Activated CD4-positive, CD25-positive, alpha-beta regulatory T cell (primary cell): ENCODE measurements at regions not wholly inside any gene's neighbourhood (a gene's known extent, or its start where the extent isn't known, plus 50 kb on each side); places are given as distances from the start of the nearest gene placed in this dataset.
"Not testable (repeated sequence)": the region's sequence is repeated elsewhere in the genome, so short reads cannot be mapped to it uniquely, and the experiment has no call there.

Experiments used
- DNase-seq, 4 experiments: peaks; one replicate each; lab custom pipeline; 2025; lab: John Stamatoyannopoulos, UW

DNA sequence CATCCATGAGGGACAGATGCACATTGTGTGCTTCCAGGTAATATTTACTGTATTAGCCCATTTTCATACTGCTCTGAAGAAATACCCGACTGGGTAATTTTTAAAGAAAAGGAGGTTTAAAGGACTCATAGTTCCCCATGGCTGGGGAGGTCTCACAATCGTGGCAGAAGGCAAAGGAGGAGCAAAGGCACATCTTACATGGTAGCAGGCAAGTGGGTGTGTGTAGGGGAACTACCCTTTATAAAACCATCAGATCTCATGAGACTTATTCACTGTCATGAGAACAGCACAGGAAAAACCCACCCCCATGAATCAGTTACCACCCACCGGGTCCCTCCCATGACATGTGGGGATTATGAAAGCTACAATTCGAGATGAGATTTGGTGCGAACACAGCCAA, 148.8 kb upstream of the FBXL17 start:
- no peak for DNase-seq

DNA sequence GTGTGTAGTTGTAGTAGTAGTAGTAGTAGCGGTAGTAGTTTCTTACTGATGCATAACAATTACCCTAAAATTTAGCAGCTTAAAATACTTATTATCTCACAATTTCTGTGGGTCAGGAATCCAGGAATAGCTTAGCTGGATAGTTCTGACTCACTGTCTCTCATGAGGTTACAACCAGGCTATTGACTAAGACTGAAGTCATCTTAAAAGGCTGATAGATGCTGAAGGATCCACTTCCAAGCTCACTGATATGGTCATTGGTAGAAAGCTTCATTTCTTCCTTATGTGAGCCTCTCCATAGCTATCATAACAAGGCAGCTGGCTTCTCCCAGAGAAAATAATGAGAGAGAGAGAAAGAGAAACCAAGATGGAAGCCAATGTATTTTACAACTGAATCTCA, 147.5 kb upstream of the FBXL17 start:
- no peak for DNase-seq

DNA sequence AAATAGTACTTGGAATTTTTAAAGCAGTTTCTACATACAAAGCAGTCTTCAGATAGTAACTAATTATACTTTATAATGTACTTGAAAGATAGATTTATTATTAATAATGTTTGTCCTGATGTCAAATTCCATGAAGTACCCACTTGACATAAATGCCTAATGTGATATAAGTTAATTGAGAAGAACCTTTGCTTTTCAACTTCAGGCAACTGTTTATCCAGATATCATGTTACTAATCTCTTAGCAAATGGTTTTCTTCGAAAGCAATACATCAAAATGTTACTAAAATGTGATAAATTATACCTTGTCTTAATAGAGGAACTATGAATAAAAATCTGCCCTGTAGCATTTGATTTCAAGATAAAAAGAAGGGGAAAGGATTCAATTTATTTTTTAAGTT, 146.8 kb upstream of the FBXL17 start:
- no peak for DNase-seq

DNA sequence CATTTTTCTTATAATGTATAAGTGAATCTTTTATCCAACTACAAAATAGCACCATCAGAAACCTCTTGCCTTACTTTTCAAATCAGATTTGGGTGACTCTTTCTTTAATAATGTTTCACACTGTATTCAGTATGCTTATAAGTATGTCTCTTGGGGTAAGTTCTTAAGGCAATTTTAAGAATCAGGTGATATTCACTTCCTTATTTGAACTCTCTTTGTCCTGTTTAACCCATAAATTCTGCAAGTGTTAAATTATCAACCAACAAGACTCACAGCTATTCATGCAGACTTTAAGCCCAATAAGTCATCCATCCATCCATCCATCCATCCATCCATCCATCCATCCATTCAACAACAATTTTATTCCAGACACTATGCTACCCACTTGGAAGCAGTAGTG, 142.7 kb upstream of the FBXL17 start:
- no peak for DNase-seq

DNA sequence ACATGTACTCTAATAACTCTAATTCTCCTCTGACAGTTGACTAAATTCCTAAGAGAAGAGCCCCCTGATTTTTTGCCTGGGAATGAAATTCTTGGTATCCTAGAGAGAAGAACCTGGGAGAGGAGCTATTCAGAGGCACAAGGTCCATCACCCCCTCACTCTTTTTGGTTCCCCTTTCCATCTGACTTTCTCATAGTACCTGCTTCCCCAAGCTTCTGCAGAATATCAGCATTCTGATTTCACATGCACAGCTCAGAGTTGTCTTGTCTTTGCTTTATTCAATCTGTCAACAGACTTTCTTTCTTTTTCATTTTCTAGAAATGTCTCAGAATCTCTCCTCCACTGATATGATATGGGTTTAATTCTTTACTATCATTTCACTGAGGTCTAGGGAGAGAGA, 141.5 kb upstream of the FBXL17 start:
- no peak for DNase-seq

DNA sequence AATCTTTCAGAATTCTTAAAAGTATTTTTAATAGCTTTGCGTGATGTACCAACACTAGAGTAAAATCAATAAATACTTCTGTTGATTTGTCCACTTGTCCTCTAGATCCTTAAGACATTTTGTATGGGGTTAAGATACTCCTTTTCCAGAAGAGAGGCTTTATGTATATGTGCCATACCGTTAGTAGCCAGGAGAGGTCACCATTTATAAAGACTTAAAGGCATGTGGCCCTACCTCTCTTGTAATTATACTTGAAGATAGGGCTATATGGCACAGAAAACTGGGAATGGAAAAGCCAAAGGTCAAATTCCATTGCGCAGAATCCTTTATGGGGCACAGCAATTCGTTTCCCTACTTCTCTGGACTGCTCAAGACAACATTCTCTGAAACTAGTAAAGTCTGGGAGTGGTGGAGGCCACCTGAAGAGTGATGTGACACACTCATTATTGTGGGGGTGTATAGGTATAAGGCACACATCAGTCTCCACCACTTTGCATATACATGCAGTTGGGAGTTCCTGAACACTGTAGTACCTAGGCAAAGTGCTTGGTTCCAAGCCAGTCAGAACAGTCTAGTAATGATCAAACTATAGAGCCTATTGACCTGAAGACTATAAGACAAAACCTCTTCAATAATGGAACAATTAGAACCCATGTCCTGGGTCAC, 140.1 kb upstream of the FBXL17 start:
- no peak for DNase-seq

DNA sequence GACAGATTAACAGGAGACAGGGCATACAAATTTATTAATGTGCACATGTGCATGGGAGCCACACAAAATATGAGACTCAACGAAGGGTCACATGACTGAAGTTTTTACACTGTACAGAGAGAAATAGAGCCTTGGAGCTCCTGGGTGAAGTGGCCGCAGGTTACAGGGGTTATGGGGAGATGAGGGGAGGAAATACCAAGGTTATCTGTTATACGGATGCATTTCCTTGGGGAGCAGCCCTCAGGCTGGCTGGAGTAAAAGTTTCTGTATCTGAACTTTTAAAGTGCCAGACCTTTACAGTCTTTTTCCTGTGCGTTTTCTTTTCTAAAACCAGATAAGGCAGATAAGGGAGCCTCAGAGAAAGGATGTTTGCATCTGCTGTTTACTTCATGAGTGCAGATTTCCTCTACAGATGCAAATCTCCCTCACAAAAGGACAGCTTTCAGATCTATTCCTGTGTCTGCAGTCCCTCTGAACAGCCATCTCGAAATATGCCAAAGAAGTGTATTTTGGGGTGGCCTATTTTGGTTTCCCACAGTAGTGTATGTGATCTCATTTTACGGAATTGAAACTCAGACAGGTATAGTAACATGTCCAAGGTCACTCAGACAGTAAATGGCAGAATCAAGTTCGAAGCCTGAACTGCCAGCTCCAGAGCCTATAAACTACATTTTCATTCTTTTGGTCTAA, 139.3 kb upstream of the FBXL17 start:
- DNase-seq = no peak

DNA sequence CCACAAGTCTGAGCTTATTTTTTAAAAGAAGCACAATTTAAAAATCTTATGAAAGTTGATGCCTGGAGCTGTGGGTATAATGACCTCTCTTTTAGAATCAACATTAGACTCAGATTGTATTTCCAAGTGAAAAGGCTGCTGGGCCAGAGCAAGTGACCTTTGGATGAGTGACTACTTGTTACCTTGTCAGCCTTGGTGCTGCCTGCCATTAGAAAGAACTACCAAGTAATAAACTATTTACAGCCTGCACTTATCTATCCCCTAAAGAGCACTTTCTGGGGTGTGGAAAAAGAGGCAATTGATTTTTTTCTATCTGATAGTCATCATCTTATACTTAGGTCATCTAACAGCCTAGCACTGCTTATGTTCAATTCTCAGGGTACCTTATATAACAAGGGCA, 134.9 kb upstream of the FBXL17 start:
- DNase-seq = no peak

DNA sequence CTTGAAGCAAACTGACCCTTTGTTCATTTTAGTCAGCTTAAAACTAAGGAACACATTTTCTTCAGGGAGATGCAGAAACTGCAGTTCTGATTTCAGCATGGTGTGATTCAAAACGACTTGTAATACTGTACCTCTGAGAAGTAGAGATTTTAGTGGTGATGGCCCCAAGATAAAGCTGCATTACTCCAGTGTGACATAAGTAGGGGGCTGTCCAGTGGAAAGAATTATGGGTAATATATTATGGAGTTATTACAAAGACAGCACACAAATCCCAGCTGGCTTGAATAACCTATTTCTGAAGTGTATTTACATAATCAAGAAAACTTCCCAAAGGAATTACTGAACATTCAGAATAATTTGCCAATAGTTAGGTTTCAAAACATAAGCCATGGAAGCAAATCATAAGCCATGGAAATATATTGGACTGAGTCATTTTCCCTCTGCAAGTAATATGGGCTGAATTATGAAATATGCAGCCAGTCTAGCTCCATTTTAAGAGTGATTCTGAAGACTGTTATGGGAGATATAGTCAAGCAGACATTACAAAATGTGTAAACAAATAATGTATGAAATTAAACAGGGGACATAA, 133.7 kb upstream of the FBXL17 start:
- DNase-seq = no peak

DNA sequence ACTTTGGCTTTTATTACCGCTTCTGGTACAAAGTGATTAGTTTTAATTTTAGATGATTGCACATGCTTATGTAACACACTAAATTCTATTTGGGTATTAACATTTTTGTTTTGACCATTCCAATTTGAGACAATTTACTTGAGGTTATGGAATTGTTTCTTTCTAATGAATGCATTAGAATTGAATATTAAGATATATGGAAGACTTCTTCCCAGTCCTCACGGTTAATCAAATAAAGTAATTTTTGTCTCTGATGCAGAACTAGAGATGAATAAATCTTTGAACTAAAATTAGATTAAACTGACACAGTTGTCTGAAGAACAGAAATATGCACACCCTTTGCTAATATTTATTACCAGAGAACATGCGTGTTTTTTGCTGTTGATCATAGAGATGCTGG, 127.1 kb upstream of the FBXL17 start:
- DNase-seq = no peak

DNA sequence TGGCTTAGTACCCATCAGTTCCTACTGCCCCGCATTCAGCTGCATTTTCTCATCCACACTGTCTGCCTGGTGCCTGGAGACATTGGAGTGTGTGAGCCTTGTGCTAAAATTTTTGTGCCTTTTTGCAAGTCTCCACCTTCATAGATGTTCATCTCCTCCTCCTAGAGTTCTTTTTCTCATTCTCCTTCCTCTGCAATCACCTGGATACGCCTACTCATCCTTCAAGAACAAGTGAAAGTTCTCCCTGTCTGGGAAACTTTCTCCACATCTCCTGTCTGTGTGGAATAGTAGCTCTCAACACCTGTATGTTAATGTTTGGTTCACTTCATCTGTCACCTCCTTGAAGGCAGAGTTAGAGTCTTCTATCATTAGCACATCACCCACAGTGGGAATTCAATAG, 125.7 kb upstream of the FBXL17 start:
- no peak for DNase-seq

DNA sequence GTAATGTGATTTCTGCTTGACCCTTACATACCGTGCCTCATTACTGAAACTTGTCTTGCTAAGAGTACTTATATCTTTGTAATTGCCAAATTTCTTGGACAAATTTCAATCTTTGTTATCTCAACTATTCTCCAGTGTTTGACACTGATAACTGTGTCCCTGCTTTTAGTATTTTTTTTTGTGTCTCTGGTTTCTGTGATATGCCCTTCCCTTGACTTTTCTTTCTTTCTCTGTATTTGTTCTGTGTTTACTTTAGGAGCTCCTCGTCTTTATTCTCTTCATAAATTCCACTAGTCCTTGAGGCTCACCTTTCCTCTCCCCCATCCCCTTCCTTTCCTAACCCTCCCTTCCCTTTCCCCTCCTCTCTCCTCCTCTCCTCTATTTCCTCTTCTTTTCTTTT, 123.7 kb upstream of the FBXL17 start:
- no peak for DNase-seq

DNA sequence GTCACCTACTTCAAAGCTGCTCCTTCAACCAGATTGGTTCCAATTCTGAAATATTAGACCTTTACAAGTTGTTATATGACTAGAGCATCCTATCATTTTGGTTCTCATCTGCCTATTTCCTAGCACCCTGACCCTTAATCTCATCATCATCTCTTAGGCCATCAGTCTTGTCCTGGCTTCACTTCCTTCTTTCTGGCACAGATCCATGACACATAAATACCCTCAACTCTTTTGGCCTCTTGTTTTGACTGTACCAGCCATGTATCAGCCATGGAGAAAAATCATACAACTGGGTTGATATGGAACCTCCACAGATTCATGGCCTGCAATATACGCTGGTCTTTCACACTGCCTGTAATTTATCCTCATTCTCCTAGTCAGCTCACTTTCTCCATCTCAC, 123.1 kb upstream of the FBXL17 start:
- no peak for DNase-seq

DNA sequence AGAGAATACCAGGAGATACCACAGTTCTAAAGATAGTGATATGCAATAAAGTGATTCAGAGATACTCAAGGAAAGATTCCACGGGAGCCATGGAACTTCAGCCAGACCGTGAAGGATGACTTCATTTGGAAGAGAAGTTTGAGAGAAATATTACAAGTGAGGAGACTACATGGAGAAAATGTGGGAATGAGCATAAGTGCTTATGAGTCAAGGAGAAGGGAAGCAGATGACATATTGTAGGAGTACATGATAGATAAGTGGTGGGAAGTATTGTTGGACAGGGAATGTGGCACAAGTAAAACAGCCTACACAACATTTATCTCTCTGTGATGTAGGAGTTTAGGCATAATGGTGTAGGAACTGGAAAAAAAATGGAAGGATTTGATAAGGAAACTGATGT, 122.1 kb upstream of the FBXL17 start:
- no peak for DNase-seq

DNA sequence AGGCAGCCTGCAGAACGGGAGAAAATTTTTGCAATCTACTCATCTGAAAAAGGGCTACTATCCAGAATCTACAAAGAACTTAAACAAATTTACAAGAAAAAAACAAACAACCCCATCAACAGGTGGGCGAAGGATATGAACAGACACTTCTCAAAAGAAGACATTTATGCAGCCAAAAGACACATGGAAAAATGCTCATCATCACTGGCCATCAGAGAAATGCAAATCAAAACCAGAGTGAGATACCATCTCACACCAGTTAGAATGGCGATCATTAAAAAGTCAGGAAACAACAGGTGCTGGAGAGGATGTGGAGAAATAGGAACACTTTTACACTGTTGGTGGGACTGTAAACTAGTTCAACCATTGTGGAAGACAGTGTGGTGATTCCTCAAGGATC, 113.7 kb upstream of the FBXL17 start:
- DNase-seq = not testable (repeated sequence)

DNA sequence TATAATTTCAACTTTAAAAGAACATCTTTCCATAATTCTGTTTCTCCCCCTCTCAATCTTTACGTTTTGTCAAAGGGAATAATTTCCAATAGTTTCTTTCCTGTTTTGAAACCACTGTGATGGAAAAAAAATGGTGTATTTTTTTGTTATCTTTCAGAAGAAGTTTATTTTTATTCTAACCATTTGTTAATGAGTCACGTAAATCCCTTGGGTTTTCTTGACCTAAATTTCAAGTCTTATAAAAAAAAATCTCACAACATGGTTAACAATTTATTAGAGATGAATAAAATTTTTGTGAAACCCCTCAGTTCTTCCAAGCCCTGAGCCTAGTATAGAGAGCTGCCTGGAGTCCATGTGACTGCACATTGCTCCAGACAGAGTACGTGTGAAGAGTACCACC, 106.1 kb upstream of the FBXL17 start:
- no peak for DNase-seq

DNA sequence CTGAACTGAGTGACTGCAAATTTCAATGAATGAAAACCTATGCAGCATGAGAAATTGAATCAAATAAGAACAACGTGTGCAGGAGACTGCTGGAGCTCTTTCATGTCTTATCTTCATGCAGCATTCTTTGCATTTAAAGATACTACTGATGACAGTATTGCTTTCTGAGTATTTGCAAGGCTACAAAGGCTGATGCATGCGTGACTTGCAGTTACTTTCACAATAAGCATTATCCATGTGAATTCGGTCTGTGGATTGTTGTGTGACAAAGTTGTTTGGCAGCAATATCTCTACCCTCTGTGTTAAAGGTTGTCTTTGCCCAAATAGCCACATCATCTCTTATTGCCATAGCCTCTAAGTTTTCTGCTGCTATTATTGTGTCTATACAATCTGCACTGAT, 102.1 kb upstream of the FBXL17 start:
- DNase-seq = no peak

DNA sequence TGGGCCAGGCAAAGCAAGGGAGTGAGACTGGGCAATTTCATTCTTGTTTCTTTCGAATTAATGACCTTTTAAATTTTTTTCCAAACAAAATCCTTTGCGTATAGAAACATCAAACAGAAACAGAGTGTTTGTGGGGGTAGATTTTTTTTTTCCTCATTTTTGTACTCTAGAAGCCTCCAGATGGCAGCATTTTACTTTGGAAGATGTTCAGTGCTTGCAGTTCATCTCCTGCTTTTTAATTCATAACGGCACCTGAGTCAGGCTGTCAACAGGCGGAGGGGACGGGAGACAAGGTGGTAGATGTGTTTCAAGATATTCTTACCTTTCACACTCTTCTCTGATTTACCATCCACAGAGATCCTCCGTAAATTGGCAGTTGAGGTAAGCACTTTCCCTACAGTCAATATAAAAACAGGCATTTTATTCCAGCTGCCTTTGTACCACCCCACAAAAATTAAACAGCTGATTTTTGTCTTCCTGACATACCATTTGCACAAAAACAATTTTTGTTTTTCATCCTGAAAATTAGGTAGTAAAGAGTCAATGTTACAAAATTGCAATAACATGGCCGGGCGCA, 99.5 kb upstream of the FBXL17 start:
- DNase-seq = no peak

DNA sequence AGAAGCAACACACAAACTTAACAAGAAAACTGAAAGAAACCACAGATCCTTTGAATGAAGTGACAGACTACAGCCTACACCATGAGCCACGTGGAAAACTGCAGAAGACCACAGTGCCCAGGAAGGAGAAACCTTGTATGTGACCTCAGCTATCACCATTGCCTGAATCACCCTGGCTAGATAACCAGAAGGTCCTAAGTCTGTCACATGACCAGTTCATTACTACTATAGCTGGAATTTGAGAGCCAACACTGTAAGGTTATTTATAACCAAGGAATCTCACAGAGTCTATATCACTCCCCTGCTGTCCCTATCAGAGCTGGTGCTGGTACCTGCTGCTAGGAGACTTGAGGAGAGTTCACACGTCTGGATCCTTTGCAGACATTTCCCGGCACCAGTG, 90.3 kb upstream of the FBXL17 start:
- DNase-seq = no peak

DNA sequence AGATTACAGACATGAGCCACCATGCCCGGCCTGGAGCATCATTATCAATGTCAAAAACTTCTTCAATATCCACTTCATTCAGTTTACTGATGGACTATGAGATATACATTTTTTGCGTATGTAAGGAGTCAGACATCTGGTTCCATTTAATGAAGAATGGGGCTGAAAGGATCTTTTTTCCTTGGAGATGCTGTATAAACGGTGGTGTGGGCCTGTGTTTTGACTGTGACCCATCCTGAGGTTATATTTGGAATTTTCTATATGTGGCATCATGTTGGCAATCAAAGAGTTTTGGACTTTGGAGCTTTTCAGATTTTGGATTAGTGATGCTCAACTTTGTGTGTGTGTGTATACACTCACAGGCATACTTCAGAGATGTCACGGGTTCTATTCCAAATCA, 85.7 kb upstream of the FBXL17 start:
- no peak for DNase-seq

DNA sequence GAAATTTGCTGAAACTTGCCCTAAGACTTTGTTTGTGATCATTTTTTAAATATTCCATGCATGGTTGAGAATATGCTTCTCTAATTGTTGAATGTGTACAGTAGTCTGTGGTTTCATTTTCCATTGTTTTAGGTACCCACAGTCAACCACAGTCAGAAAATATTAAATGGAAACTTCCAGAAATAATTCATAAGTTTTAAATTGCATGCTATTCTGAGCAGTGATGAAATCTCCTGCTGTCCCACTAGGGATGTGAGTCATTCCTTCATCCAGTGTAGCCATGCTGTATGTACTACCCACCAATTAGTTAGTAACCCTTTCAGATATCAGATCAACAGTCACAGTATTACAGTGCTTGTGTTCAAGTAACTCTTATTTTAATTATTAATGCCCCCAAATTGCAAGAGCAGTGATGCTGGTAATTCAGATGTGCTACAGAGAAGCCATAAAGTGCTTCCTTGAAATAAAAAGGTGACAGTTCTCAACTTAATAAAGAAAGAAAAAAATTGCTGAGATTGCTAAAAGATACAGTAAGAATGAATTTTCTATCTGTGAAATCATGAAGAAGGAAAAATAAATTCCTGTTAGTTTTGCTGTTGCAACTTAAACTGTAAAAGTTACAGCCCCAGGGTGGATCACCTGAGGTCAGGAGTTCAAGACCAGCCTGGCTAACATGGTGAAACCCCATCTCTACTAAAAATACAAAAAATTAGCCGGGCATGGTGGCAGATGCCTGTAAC, 79.9 kb upstream of the FBXL17 start:
- DNase-seq = no peak

DNA sequence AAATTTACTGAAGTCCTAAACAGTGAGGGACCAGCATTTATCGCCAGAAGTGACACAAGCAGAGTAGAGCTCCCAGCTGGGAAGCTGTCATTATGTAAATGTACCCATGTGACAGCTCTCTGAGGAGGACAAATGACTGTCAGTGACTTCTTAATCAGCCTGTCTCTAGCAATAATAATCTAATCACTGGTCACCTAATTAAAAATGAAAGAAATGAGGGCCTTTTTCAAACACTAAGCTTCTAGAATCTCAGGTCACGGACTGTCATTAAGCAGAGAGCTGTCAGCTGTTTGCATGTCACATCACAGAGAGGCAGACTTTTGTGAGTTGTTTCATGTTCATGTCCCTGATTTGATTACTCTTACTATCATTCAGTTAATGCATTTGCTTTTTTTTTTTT, 77.9 kb upstream of the FBXL17 start:
- no peak for DNase-seq

DNA sequence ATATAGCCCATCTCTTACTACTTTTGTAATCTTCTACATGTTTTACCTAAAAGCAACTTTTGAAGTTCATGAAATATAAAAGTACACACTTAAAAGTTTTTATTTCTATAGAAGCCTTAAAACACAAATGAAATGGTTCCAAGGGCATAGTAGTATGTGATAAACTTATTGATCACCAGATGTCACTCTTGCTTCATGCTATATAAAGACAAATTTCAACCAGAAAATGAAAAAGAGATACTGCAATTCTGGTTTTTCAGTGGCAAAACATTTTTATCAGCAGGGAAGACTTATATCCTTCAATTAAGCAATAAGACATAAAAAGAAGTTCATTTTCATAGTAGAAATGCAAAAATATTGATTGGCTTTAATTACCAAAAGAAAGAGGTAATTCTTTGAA, 69.4 kb upstream of the FBXL17 start:
- no peak for DNase-seq
